ENCODE measurements at regions not wholly inside any gene's neighbourhood (a gene's known extent, or its start where the extent isn't known, plus 50 kb on each side); places are given as distances from the start of the nearest gene placed in this dataset.

GRCh38 chrX:43581888-43582539 lies 74.1 kb upstream of the MAOA start:
- DNase-seq = no peak

DNA sequence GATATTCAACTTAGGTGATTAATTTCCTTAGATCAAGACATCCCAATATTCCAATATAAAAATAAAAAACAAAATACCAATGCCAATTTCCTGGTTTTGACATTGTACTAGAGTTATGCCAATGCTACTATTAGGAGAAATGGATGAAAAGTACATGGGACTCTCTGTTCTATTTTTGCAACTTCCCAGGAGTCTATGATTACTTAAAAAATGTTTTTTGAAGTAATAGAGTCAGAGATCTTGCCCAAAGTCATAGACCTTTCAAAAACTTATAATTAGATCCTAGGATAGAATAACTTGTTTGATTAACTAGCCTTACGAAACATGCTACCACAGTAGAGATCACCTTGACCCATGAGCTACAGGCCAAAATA lies 73.6 kb upstream of the MAOA start:
- DNase-seq = no peak

DNA sequence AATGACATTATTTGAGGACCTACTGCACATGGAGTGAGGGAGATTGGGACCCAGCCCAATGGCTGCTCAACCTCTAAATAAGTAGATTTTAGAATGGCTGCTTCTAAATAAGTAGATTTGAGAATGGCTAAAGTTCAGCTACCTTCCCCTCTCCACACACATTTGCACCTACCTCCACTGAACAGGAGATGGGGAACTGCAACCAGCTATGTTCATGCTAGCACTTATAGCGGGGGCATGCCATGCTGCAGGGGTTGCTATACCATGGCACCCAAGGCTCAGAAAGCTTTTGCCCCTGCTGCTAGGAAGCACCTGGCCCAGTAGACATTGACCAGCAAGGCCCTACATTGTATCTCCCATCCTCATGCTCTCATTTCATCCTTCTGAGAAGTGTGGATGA lies 70.2 kb upstream of the MAOA start:
- no peak for DNase-seq

GRCh38 chrX:43586830-43587229 lies 69.3 kb upstream of the MAOA start:
- DNase-seq = no peak

DNA sequence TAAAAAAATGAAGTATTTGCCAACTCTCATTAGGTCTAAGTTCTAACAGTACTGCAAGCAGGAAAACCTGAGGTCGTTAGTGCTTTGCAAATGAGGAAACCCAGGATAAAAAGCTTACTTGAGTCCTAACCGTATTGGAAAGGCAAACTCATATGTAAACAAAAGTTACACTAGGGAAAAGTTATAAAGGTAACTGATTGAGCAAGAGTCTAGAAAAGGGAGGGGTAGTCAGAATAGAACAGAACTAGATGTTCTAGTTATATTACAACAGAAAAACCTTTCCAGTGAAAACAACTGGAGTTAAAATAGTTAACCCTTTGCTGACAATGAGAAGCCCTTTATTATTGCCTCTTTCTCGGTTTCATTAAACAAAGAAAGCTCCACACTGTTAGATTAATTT lies 66.4 kb upstream of the MAOA start:
- no peak for DNase-seq

DNA sequence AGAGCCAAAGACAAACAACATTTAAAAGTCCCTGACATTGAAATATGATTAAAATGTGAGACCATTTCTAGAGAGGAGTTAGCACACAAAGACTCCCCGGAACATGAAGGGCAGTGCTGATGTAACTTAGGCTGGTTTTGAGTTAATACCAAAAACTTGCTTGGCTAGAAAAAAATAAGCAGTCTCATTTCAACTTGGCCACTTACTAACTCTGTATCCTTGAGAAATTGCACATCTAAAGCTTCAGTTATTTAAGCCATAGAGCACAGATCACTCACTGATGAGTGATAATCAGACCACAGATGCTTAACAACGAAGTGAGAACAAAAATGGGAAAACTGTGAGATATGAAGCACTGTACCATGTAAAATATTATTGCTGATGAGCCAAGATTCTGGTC lies 65.9 kb upstream of the MAOA start:
- DNase-seq = no peak

- no peak for DNase-seq
Observed at GRCh38 chrX:43592597-43592996, 63.5 kb upstream of the MAOA start.

GRCh38 chrX:43595931-43596330 lies 60.2 kb upstream of the MAOA start:
- DNase-seq = no peak

- DNase-seq = no peak
Observed at GRCh38 chrX:43604753-43605152, 51.3 kb upstream of the MAOA start.

GRCh38 chrX:43605351-43605750 lies 50.7 kb upstream of the MAOA start:
- no peak for DNase-seq

Measured in left kidney (tissue), 1 donor.